HCT116 (cell line): ENCODE measurements at regions not wholly inside any gene's neighbourhood (a gene's known extent, or its start where the extent isn't known, plus 50 kb on each side); places are given as distances from the start of the nearest gene placed in this dataset.

Experiments used
- ATAC-seq: fragments of 200-7000 bp; cut with Tn5 transposase; 2 replicates; pipeline ENCODE4 v1.9.1; 2020; ENCODE audit warnings: mild to moderate bottlenecking, moderate library complexity
- BruUV-seq: library from RNA; stranded (reverse); fragments of 400-500 nt; replicated peaks from 2 replicates; lab custom pipeline; 2021; lab: Mats Ljungman, UMichigan
- CTCF ChIA-PET: fragments of 300-600 bp; sonication (Branson Sonifier 250); formaldehyde crosslinking; loops from one replicate; lab custom pipeline; 2021; ENCODE audit warnings: antibody characterized with exemption; lab: Charles Lee
- POLR2A ChIA-PET: fragments of 300-600, 350-600 bp; sonication (Branson Sonifier 250); formaldehyde crosslinking; loops from one replicate; lab custom pipeline; 2021; ENCODE audit warnings: antibody characterized with exemption; lab: Charles Lee
- RAD21 ChIA-PET, 2 experiments: fragments of 300-600 bp; sonication (Branson Sonifier 250); formaldehyde crosslinking; loops; one replicate each; lab custom pipeline; 2023; ENCODE audit warnings: low total read pairs in 2 of 2; ENCODE audit not compliant: uncharacterized antibody in 2 of 2, unreplicated experiment in 2 of 2, low non-redundant PET in 1 of 2; lab: Charles Lee
- DNase-seq: peaks from one replicate; pipeline ENCODE4 v3.0.0-alpha.2; 2010; ENCODE audit warnings: low read depth, low spot score
- H2AFZ ChIP-seq: fragments of 200-600 bp; shearing (Covaris generic), sonication (generic); 2 replicates; pipeline ENCODE4 v1.6.1; 2017; ENCODE audit warnings: low read depth, mixed run types, mixed read lengths, antibody characterized with exemption, low read length; ENCODE audit not compliant: poor library complexity, severe bottlenecking
- H3K27ac ChIP-seq: 2 replicates; pipeline ENCODE4 v1.5.1; 2012; ENCODE audit warnings: low read depth, low read length
- H3K27me3 ChIP-seq: fragments of 200-600 bp; sonication (generic); 2 replicates; pipeline ENCODE4 v1.6.1; 2016; ENCODE audit warnings: mixed run types, low read length, mixed read lengths; ENCODE audit not compliant: insufficient read depth
- H3K36me3 ChIP-seq, 2 experiments: fragments of 200-500 bp in 1 of 2; fragments of 200-600 bp in 1 of 2; sonication (Bioruptor generic) in 1 of 2; sonication (generic) in 1 of 2; 2 replicates each; pipeline versions ENCODE4 v1.5.1 to v1.6.1; 2014 to 2016; ENCODE audit warnings: low read length in 2 of 2, inconsistent platforms in 1 of 2, mixed read lengths in 1 of 2, mixed run types in 1 of 2; ENCODE audit not compliant: insufficient read depth in 2 of 2, control insufficient read depth in 1 of 2
- H3K4me1 ChIP-seq, 2 experiments: fragments of 200-600 bp in 1 of 2; sonication (generic) in 1 of 2; 2 replicates each; pipeline versions ENCODE4 v1.5.1 to v1.6.1; 2012 to 2017; ENCODE audit warnings: low read length in 2 of 2, inconsistent platforms in 1 of 2, mild to moderate bottlenecking in 1 of 2, mixed read lengths in 1 of 2, mixed run types in 1 of 2, moderate library complexity in 1 of 2; ENCODE audit not compliant: insufficient read depth in 2 of 2, control insufficient read depth in 1 of 2
- H3K4me2 ChIP-seq: fragments of 200-600 bp; sonication (generic); 2 replicates; pipeline ENCODE4 v1.6.1; 2017; ENCODE audit warnings: mixed run types, low read length, mixed read lengths
- H3K4me3 ChIP-seq, 2 experiments: fragments of 200-600 bp in 1 of 2; sonication (generic) in 1 of 2; replicated peaks in 1 of 2; 2 replicates each; pipeline ENCODE4 v1.5.1; 2011 to 2016; ENCODE audit warnings: low read length in 2 of 2, control low read depth in 1 of 2, low read depth in 1 of 2, mild to moderate bottlenecking in 1 of 2, mixed read lengths in 1 of 2, mixed run types in 1 of 2
- H3K79me2 ChIP-seq: fragments of 200-600 bp; sonication (generic); 2 replicates; pipeline ENCODE4 v1.6.1; 2017; ENCODE audit warnings: mild to moderate bottlenecking, mixed run types, low read length, moderate library complexity, mixed read lengths; ENCODE audit not compliant: insufficient read depth
- H3K9ac ChIP-seq: fragments of 200-600 bp; sonication (generic); 2 replicates; pipeline ENCODE4 v1.6.1; 2016; ENCODE audit warnings: low read length, mixed read lengths
- H3K9me2 ChIP-seq: fragments of 200-600 bp; sonication (generic), shearing (Covaris generic); 2 replicates; pipeline ENCODE4 v1.6.1; 2017; ENCODE audit warnings: mixed run types, mild to moderate bottlenecking, moderate library complexity; ENCODE audit not compliant: insufficient read depth
- H3K9me3 ChIP-seq, 2 experiments: fragments of 200-500 bp in 1 of 2; fragments of 200-600 bp in 1 of 2; sonication (Bioruptor generic) in 1 of 2; sonication (generic) in 1 of 2; 2 replicates each; pipeline ENCODE4 v1.6.1; 2014 to 2017; ENCODE audit warnings: low read length in 2 of 2, mixed read lengths in 2 of 2, inconsistent platforms in 1 of 2, low read depth in 1 of 2, mild to moderate bottlenecking in 1 of 2, mixed run types in 1 of 2, moderate library complexity in 1 of 2; ENCODE audit not compliant: control insufficient read depth in 1 of 2, insufficient read depth in 1 of 2
- H4K20me1 ChIP-seq: fragments of 200-600 bp; sonication (generic), shearing (Covaris generic); 2 replicates; pipeline ENCODE4 v1.6.1; 2017; ENCODE audit warnings: mixed run types, mild to moderate bottlenecking, moderate library complexity; ENCODE audit not compliant: insufficient read depth
- CBX3 ChIP-seq: IDR thresholded peaks from 2 replicates; pipeline ENCODE4 v1.6.1; 2012; ENCODE audit warnings: low read depth
- CEBPB ChIP-seq: IDR thresholded peaks from 2 replicates; pipeline ENCODE4 v1.6.1; 2012; ENCODE audit warnings: low read depth
- ELF1 ChIP-seq: IDR thresholded peaks from 2 replicates; pipeline ENCODE4 v1.6.1; 2012; ENCODE audit warnings: low read depth, borderline replicate concordance
- EZH2 ChIP-seq: fragments of 200-600 bp; sonication (generic); IDR thresholded peaks from 2 replicates; pipeline ENCODE4 v1.6.1; 2017; ENCODE audit warnings: antibody characterized with exemption, mixed run types
- EZH2phosphoT487 ChIP-seq: fragments of 200-600 bp; IDR thresholded peaks from 2 replicates; pipeline ENCODE4 v1.6.1; 2018; ENCODE audit warnings: antibody characterized with exemption, borderline replicate concordance
- FOSL1 ChIP-seq: IDR thresholded peaks from 2 replicates; pipeline ENCODE4 v1.6.1; 2012; ENCODE audit warnings: low read depth
- JUND ChIP-seq: IDR thresholded peaks from 2 replicates; pipeline ENCODE4 v1.6.1; 2012
- POLR2A ChIP-seq: IDR thresholded peaks from 2 replicates; pipeline ENCODE4 v1.7.0; 2011; ENCODE audit warnings: borderline replicate concordance; ENCODE audit not compliant: insufficient read depth, insufficient read length; ENCODE audit errors: extremely low read depth
- SIN3A ChIP-seq: IDR thresholded peaks from 2 replicates; pipeline ENCODE4 v1.6.1; 2012; ENCODE audit warnings: low read depth
- SRF ChIP-seq: IDR thresholded peaks from 2 replicates; pipeline ENCODE4 v1.6.1; 2012; ENCODE audit warnings: low read depth
- YY1 ChIP-seq: IDR thresholded peaks from 2 replicates; pipeline ENCODE4 v1.6.1; 2011; ENCODE audit warnings: low read length, low read depth, moderate library complexity, mild to moderate bottlenecking; ENCODE audit not compliant: insufficient replicate concordance; ENCODE audit errors: extremely low read depth
- ZFX ChIP-seq: fragments of 450-650 bp; IDR thresholded peaks from 2 replicates; pipeline ENCODE4 v1.6.1; 2017
- ZNF274 ChIP-seq: fragments of 200-500 bp; sonication (Bioruptor generic); IDR thresholded peaks from 2 replicates; pipeline ENCODE4 v1.6.1; 2014; ENCODE audit warnings: mild to moderate bottlenecking, low read depth, low read length, inconsistent platforms
- intact Hi-C: fragments of 100-400 bp; cut with micrococcal nuclease; formaldehyde crosslinking; loops from 2 replicates; pipeline ENCODE4 v1.10.0; 2022
- TF ChIP-seq, protein P1 (sequence below): IDR thresholded peaks from 2 replicates; pipeline ENCODE4 v1.6.1; 2012; ENCODE audit warnings: low read depth
- TF ChIP-seq, protein P2 (sequence below): IDR thresholded peaks from 2 replicates; pipeline ENCODE4 v1.6.1; 2012
- TF ChIP-seq, protein P3 (sequence below): IDR thresholded peaks from 2 replicates; pipeline ENCODE4 v1.6.1; 2011; ENCODE audit warnings: mild to moderate bottlenecking, low read length, moderate library complexity; ENCODE audit not compliant: insufficient replicate concordance; ENCODE audit errors: extremely low read depth
- TF ChIP-seq, protein P4 (sequence below), 3 experiments: fragments of 200-600 bp in 1 of 3; sonication (generic) in 1 of 3; IDR thresholded peaks in 2 of 3; conservative IDR thresholded peaks in 1 of 3; 2 replicates each; pipeline ENCODE4 v1.5.1; 2012 to 2017; ENCODE audit warnings: low read depth in 2 of 3, low read length in 2 of 3, antibody characterized with exemption in 1 of 3, borderline replicate concordance in 1 of 3, control low read depth in 1 of 3, mild to moderate bottlenecking in 1 of 3, mixed read lengths in 1 of 3, mixed run types in 1 of 3, moderate library complexity in 1 of 3; ENCODE audit not compliant: insufficient read depth in 1 of 3

DNA sequence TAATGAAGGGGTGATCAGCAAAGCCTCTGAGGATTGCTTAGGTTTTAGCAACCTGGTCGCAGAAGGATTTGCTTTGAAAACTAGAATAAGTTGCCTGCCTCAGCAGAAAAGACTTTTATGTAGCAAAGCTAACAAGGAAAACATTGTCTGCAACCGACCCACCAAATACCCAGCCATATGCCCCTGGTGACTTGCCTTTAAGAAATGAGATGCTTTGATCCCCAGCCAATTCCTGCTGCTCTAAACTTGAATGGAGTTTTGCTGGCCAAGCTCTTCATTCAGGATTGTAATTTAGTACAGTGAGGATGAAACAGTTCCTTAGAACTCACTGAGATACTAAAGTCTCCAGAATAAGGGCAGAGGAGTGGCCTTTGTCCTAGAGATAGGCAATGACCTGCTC lies 139.8 kb upstream of the PROK2 start:
- CTCF ChIA-PET: interaction anchor here (1.3 to 1.7 kb wide), 2 partner anchors 50 to 898 kb away, joined by 5 read pairs; no protein-coding TSS in a partner anchor
- no peaks in the 10 kb centered on the region for H3K79me2 ChIP-seq
- no peak overlapping the region for H3K4me3 ChIP-seq
- TF ChIP-seq, protein P1, sequence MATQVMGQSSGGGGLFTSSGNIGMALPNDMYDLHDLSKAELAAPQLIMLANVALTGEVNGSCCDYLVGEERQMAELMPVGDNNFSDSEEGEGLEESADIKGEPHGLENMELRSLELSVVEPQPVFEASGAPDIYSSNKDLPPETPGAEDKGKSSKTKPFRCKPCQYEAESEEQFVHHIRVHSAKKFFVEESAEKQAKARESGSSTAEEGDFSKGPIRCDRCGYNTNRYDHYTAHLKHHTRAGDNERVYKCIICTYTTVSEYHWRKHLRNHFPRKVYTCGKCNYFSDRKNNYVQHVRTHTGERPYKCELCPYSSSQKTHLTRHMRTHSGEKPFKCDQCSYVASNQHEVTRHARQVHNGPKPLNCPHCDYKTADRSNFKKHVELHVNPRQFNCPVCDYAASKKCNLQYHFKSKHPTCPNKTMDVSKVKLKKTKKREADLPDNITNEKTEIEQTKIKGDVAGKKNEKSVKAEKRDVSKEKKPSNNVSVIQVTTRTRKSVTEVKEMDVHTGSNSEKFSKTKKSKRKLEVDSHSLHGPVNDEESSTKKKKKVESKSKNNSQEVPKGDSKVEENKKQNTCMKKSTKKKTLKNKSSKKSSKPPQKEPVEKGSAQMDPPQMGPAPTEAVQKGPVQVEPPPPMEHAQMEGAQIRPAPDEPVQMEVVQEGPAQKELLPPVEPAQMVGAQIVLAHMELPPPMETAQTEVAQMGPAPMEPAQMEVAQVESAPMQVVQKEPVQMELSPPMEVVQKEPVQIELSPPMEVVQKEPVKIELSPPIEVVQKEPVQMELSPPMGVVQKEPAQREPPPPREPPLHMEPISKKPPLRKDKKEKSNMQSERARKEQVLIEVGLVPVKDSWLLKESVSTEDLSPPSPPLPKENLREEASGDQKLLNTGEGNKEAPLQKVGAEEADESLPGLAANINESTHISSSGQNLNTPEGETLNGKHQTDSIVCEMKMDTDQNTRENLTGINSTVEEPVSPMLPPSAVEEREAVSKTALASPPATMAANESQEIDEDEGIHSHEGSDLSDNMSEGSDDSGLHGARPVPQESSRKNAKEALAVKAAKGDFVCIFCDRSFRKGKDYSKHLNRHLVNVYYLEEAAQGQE: no peak
- TF ChIP-seq, protein P2, sequence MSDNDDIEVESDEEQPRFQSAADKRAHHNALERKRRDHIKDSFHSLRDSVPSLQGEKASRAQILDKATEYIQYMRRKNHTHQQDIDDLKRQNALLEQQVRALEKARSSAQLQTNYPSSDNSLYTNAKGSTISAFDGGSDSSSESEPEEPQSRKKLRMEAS: no peak
- TF ChIP-seq ELF1 (no peak), FOSL1 (no peak), SRF (no peak), SIN3A (no peak), EZH2phosphoT487 (no peak), YY1 (no peak), CEBPB (no peak), CBX3 (no peak), ZNF274 (no peak), POLR2A (no peak), ZFX (no peak), EZH2 (no peak), JUND (no peak)
- TF ChIP-seq, protein P3, sequence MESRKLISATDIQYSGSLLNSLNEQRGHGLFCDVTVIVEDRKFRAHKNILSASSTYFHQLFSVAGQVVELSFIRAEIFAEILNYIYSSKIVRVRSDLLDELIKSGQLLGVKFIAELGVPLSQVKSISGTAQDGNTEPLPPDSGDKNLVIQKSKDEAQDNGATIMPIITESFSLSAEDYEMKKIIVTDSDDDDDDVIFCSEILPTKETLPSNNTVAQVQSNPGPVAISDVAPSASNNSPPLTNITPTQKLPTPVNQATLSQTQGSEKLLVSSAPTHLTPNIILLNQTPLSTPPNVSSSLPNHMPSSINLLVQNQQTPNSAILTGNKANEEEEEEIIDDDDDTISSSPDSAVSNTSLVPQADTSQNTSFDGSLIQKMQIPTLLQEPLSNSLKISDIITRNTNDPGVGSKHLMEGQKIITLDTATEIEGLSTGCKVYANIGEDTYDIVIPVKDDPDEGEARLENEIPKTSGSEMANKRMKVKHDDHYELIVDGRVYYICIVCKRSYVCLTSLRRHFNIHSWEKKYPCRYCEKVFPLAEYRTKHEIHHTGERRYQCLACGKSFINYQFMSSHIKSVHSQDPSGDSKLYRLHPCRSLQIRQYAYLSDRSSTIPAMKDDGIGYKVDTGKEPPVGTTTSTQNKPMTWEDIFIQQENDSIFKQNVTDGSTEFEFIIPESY: no peak
- TF ChIP-seq, protein P4, sequence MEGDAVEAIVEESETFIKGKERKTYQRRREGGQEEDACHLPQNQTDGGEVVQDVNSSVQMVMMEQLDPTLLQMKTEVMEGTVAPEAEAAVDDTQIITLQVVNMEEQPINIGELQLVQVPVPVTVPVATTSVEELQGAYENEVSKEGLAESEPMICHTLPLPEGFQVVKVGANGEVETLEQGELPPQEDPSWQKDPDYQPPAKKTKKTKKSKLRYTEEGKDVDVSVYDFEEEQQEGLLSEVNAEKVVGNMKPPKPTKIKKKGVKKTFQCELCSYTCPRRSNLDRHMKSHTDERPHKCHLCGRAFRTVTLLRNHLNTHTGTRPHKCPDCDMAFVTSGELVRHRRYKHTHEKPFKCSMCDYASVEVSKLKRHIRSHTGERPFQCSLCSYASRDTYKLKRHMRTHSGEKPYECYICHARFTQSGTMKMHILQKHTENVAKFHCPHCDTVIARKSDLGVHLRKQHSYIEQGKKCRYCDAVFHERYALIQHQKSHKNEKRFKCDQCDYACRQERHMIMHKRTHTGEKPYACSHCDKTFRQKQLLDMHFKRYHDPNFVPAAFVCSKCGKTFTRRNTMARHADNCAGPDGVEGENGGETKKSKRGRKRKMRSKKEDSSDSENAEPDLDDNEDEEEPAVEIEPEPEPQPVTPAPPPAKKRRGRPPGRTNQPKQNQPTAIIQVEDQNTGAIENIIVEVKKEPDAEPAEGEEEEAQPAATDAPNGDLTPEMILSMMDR (IDR thresholded peaks at IDR 0.05 in 2 of 3, conservative IDR thresholded peaks at IDR 0.05 in 1 of 3; ENCODE audit: borderline replicate concordance in 1 of 3, insufficient read depth in 1 of 3, low read depth in 2 of 3, low read length in 2 of 3): no peak
- peaks cover 3% of the 10 kb centered on the region; the same call in 1 of the 2 replicates for H3K27me3 ChIP-seq
- H3K9me3 ChIP-seq: no peaks in the 10 kb centered on the region
- H3K4me1 ChIP-seq: no peaks in the 10 kb centered on the region
- DNase-seq: no peak
- intact Hi-C loops: loop anchor here (10.0 kb wide), 1 partner anchor 210 kb away; no protein-coding TSS in a partner anchor
- POLR2A ChIA-PET: no interaction called here
- no peaks in the 10 kb centered on the region for H4K20me1 ChIP-seq
- ATAC-seq: no peak
- H3K9ac ChIP-seq: no peak overlapping the region
- no peak overlapping the region for H3K27ac ChIP-seq
- H3K36me3 ChIP-seq: no peaks in the 10 kb centered on the region
- no peaks in the 10 kb centered on the region for H3K9me2 ChIP-seq
- RAD21 ChIA-PET: no interaction called here
- H2AFZ ChIP-seq: no peak overlapping the region
- no peak overlapping the region for H3K4me2 ChIP-seq
- no TSS peak for BruUV-seq
